ENCODE measurements at regions not wholly inside any gene's neighbourhood (a gene's known extent, or its start where the extent isn't known, plus 50 kb on each side); places are given as distances from the start of the nearest gene placed in this dataset.

GRCh38 chr9:17875886-17876285, 297.0 kb downstream of the SH3GL2 start:
- no peak overlapping the region for H3K27ac ChIP-seq
- no peaks in the 10 kb centered on the region for H3K27me3 ChIP-seq (ENCODE audit: low read depth)
- TF ChIP-seq CTCF (IDR thresholded peaks at IDR 0.05), result no peak
- no peaks in the 10 kb centered on the region for H3K4me1 ChIP-seq
- H3K36me3 ChIP-seq, result no peaks in the 10 kb centered on the region
- no peaks in the 10 kb centered on the region for H3K9me3 ChIP-seq
- intact Hi-C loops (cut with DNase I), result no loop called here
- no peak overlapping the region for H3K4me3 ChIP-seq
- DNase-seq, result no peak
- no peak for ATAC-seq

GRCh38 chr9:17876687-17877086, 297.8 kb downstream of the SH3GL2 start:
- no peaks in the 10 kb centered on the region for H3K36me3 ChIP-seq
- no peak overlapping the region for H3K4me3 ChIP-seq
- H3K27me3 ChIP-seq (ENCODE audit: low read depth), result no peaks in the 10 kb centered on the region
- H3K4me1 ChIP-seq, result no peaks in the 10 kb centered on the region
- intact Hi-C loops (cut with DNase I), result no loop called here
- no peaks in the 10 kb centered on the region for H3K9me3 ChIP-seq
- no peak for TF ChIP-seq CTCF (IDR thresholded peaks at IDR 0.05)
- no peak overlapping the region for H3K27ac ChIP-seq
- no peak for DNase-seq
- no peak for ATAC-seq

GRCh38 chr9:17878810-17879370, 300.0 kb downstream of the SH3GL2 start:
- Histone ChIP-seq H3K27me3 (ENCODE audit: low read depth) (no peaks in the 10 kb centered on the region), H3K36me3 (no peaks in the 10 kb centered on the region), H3K27ac (no peak overlapping the region), H3K9me3 (no peaks in the 10 kb centered on the region), H3K4me1 (no peaks in the 10 kb centered on the region), H3K4me3 (no peak overlapping the region)
- no peak for TF ChIP-seq CTCF (IDR thresholded peaks at IDR 0.05)
- intact Hi-C loops (cut with DNase I), result no loop called here
- ATAC-seq (no peak), DNase-seq (no peak)

- no peaks in the 10 kb centered on the region for H3K4me1 ChIP-seq
- H3K9me3 ChIP-seq, result no peaks in the 10 kb centered on the region
- H3K36me3 ChIP-seq, result no peaks in the 10 kb centered on the region
- intact Hi-C loops (cut with DNase I), result no loop called here
- H3K4me3 ChIP-seq, result no peak overlapping the region
- ATAC-seq (no peak), DNase-seq (no peak)
- no peak for TF ChIP-seq CTCF (IDR thresholded peaks at IDR 0.05)
- no peak overlapping the region for H3K27ac ChIP-seq
- H3K27me3 ChIP-seq (ENCODE audit: low read depth), result no peaks in the 10 kb centered on the region
Measured at GRCh38 chr9:17881371-17881770, 302.5 kb downstream of the SH3GL2 start.

- H3K4me3 ChIP-seq, result no peak overlapping the region
- no peaks in the 10 kb centered on the region for H3K9me3 ChIP-seq
- no peak for DNase-seq
- H3K27ac ChIP-seq, result no peak overlapping the region
- TF ChIP-seq CTCF (IDR thresholded peaks at IDR 0.05), result no peak
- no peaks in the 10 kb centered on the region for H3K27me3 ChIP-seq (ENCODE audit: low read depth)
- no peaks in the 10 kb centered on the region for H3K36me3 ChIP-seq
- ATAC-seq, result no peak
- intact Hi-C loops (cut with DNase I), result no loop called here
- no peaks in the 10 kb centered on the region for H3K4me1 ChIP-seq
Measured at GRCh38 chr9:17882688-17883594, 304.1 kb downstream of the SH3GL2 start.
